Adrenal gland (tissue), 5 donors: ENCODE measurements at regions not wholly inside any gene's neighbourhood (a gene's known extent, or its start where the extent isn't known, plus 50 kb on each side); places are given as distances from the start of the nearest gene placed in this dataset.

Experiments
- CTCF ChIP-seq, 6 experiments: fragments of 450-650 bp in 4 of 6; fragments of 200-600 bp in 2 of 6; sonication (generic) in 1 of 6; IDR thresholded peaks; 1 replicate in 5 of 6; 2 replicates in 1 of 6; pipeline versions ENCODE4 v1.5.1 to v1.8.0; 2016 to 2021; ENCODE audit warnings: antibody characterized with exemption in 6 of 6, mild to moderate bottlenecking in 2 of 6, moderate library complexity in 1 of 6
- POLR2A ChIP-seq, 2 donors: fragments of 450-650 bp; IDR thresholded peaks; one replicate each; pipeline ENCODE4 v1.6.1; 2017; ENCODE audit warnings: antibody characterized with exemption in 2 of 2, mild to moderate bottlenecking in 2 of 2, moderate library complexity in 1 of 2
- donor health status: DM: no; HTN: no; CAD: no.

GRCh38 chr3:34920806-34921205, 718.5 kb upstream of the ARPP21 start:
- TF ChIP-seq CTCF (IDR thresholded peaks at IDR 0.05) (no peak), POLR2A (IDR thresholded peaks at IDR 0.05) (no peak)
